HG03025 (cell line): ENCODE measurements at regions not wholly inside any gene's neighbourhood (a gene's known extent, or its start where the extent isn't known, plus 50 kb on each side); places are given as distances from the start of the nearest gene placed in this dataset.
"Not testable (repeated sequence)": the region's sequence is repeated elsewhere in the genome, so short reads cannot be mapped to it uniquely, and the experiment has no call there.

Experiments used
- ATAC-seq: cut with Tn5 transposase; IDR thresholded peaks from one replicate; pipeline ENCODE4 v1.9.1; 2021; ENCODE audit warnings: mild to moderate bottlenecking, moderate library complexity; ENCODE audit not compliant: unreplicated experiment, low FRiP score

GRCh38 chr6:47405273-47405672 lies 72.3 kb upstream of the CD2AP start:
- ATAC-seq = no peak

- no peak for ATAC-seq
These were observed 70.0 kb upstream of the CD2AP start for GRCh38 chr6:47407300-47408281.

- peak; percentile 55 for ATAC-seq
These were observed 63.7 kb upstream of the CD2AP start for GRCh38 chr6:47413752-47414422.

DNA sequence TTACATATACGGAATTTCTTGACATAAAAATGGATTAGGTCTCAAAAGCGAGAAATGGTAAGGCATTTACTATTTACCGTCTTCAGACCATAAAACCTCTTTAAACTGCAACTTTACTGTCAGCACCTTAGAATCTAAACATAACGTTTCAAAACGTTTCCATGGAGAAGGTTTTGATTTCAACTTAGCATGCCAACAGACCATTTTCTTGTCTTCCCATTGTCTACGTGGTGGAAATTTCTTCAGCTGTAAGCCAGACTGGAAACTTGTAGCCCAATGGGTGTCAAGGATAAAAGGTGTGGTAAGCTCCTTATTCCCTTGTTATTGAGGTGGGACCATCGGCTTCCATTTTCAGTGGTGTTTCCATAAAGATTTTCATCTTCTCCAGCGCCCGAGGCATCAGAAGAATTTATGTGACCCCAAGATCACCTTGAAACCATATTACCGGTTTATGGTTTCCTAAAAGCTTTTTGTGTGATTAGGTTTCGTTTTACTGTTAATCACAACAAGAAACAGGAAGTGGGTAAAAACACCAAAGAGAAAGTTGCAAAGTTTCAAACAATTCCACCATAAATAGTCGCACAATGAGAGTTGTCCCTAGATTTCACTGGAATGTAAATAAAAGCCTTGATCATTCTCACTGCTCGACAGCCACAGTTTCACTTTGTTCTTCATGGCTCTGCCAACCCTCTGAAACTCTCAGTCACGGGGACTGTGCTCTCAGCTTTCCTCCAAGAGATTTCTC lies 63.0 kb upstream of the CD2AP start:
- ATAC-seq = peak; percentile 58

DNA sequence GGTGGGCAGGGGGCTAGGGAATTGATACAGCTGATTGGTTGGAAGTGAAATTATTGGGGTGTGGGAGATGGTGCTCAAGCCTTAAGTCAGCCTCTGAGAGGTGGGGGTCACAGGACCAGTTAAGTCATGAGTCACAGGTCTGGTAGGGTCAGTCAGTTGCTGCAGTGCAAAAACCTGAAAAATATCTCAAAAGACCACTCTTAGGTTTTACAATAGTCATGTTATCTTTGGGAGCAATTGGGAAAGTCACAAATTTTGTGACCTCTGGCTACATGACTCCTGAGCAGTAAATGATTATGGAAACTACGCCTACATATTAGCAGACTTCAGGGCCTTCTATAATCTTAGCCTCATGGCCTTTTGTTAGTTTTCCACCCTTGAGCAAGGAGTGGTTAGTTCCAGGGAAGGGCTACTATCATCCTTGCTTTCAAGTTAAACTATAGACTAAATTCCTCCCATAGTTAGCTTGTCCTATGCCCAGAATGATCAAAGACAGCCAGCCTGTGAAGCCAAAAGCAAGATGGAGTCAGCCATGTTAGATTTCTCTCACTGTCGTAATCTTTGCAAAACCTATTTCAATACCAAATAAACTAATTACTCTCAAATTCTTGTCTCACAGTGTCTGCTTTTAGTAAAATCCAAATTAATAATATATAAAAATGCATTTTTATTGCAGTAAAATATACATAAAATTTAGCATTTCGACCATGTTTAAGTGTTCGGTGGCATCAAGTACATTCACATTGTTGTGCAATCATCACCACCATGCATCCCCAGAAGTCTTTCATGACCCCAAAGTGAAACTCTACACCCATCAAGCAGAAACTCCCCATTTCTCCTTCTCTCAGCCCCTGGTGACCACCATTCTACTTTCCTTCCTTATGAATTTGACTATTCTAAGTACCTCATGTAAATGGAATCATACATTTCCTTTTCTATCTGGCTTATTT lies 60.9 kb upstream of the CD2AP start:
- no peak for ATAC-seq

- ATAC-seq = no peak
These were observed 58.0 kb upstream of the CD2AP start for GRCh38 chr6:47419621-47420020.

DNA sequence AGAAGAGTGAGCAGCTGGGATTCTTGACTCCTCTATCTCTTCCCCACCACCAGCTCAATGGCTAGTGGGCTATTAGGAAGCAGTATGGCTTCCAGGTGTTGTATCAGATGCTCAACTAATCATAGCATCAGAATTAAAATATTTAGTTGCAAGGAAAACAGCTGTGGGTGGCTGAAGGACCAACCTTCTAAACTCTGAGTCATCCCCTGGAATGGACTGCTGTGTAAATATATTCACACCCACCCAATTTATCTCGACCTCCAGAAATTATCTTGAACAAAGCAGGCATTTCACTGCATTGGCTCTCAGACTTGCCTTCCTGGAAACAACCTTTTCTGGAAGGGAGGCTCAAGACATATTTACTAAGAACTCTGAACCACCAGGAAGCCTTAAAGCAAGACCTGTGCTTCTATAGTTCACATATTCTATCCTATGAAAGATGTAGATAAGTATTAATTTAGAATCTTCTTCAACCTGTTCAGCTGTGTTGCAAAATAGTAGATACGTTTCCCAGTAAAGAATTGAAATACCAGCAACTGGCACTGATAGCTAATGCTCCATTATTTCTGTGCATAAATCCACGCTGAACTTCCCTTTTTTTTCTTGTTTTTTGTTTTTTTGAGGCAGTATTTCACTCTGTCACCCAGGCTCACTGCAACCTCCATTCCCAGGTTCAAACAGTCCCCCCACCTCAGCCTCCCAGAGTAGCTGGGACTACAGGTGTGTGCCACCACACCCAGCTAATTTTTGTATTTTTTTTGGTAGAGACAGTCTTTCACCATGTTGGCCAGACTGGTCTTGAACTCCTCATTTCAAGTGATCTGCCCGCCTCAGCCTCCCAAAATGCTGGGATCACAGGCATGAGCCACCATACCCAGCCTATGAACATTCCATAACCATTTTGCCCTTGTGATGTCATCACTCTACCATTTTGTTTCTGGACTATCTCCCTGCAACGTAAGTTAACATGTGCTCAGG lies 56.9 kb upstream of the CD2AP start:
- ATAC-seq = no peak

DNA sequence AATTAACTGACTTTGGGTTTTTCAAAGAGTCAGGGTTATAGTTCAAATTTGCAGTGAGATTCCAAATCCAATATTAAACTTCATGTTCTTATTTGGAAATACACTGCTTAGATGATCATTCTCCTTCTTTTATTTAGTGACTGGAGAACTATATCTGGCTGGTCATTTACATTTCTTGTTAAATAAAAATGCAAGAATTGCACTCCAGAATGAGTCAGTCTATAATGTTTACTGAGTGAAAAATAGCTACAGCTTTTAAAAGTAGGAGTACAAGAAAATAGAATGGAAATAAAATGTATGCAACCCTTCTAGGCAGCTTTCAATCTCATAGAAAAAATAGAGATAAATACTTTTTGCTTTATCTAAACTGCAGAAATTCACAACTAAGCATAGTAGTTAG lies 54.5 kb upstream of the CD2AP start:
- ATAC-seq = no peak

DNA sequence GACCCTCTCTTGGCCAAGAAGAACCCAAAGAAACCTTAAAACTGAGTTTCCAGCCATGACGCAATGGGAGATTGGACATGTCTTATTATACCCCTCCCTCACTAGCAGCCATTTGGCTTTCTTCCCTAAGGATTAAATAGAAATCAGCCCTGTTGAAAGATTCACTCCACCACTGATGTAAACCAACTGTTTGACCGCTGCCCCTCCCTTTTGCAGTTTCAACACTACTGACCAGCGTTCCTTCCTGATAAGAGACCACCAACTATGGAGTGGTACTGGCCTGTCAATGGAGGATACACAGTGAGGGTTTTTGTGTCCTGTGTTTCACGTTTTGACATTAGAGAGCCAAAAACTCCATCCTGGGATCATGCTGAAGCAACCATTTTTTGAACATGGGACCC lies 53.2 kb upstream of the CD2AP start:
- ATAC-seq = no peak

DNA sequence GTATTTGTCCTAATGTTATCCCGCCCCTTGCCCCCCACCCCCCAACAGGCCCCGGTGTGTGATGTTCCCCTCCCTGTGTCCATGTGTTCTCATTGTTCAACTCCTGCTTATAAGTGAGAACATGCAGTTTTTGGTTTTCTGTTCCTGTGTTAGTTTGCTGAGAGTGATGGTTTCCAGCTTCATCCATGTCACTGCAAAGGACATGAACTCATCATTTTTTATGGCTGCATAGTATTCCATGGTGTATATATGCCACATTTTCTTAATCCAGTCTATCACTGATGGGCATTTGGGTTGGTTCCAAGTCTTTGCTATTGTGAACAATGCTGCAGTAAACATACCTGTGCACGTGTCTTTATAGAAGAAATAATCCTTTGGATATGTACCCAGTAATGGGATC lies 51.9 kb upstream of the CD2AP start:
- ATAC-seq = not testable (repeated sequence)

- ATAC-seq = no peak
These were observed 50.9 kb upstream of the CD2AP start for GRCh38 chr6:47426524-47427302.

DNA sequence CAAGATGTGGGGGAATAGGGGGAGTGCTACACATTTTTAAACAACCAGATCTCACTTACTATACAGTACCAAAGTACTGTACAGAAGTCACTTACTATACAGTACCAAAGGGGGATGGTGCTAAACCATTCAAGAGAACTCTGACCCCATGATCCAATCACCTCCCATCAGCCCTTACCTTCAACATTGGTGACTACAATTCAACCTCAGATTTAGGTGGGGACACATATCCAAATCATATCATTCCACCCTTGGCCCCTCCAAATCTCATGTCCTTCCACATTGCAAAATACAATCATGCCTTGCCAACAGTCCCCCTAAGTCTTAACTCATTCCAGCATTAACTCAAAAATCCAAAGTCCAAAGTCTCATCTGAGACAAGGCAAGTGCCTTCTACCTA lies 49.9 kb upstream of the CD2AP start:
- ATAC-seq = no peak
